ENCODE measurements at regions not wholly inside any gene's neighbourhood (a gene's known extent, or its start where the extent isn't known, plus 50 kb on each side); places are given as distances from the start of the nearest gene placed in this dataset.
A peak's percentile ranks its signal among the peaks of the same experiment; 100 is the strongest.
"Not testable (repeated sequence)": the region's sequence is repeated elsewhere in the genome, so short reads cannot be mapped to it uniquely, and the experiment has no call there.

GRCh38 chr7:32760755-32761154, 130.8 kb downstream of the KBTBD2 start:
- peaks cover 0 to 10% of the 10 kb centered on the region in 2 donors for H3K4me1 ChIP-seq (replicated peaks in 1 of 2)
- in situ Hi-C loops (cut with MboI; ENCODE audit: low pct_unique_long_range_greater_than_20kb in 2 of 9, low sequenced_read_pairs in 9 of 9, unreplicated experiment in 9 of 9): loop anchor here in 1 of 9 experiments (25.0 kb wide), 1 partner anchor 352 kb away; the partner anchor contains the start of gene RP9
- not testable (repeated sequence) for H3K4me3 ChIP-seq; H3K27ac ChIP-seq; ATAC-seq (replicated peaks in 6 of 8)
- WGBS, 10 experiments: 69 to 90% (median 80%) methylated on average over 2 to 3 of the region's 5 CpGs; no CpG with 5 or more reads in 7 of the 10 experiments

- in situ Hi-C loops (cut with MboI; ENCODE audit: low pct_unique_long_range_greater_than_20kb in 2 of 9, low sequenced_read_pairs in 9 of 9, unreplicated experiment in 9 of 9): loop anchor here in 1 of 9 experiments (25.0 kb wide), 1 partner anchor 352 kb away; the partner anchor contains the start of gene RP9
- not testable (repeated sequence) for H3K27ac ChIP-seq; H3K4me1 ChIP-seq (replicated peaks in 1 of 2); H3K4me3 ChIP-seq; ATAC-seq (replicated peaks in 6 of 8)
- 57 to 100% (median 83%) methylated on average over 1 to 3 of the region's 3 CpGs; no CpG with 5 or more reads in 5 of the 10 experiments for WGBS, 10 experiments
Observed at GRCh38 chr7:32759859-32760258, 131.7 kb downstream of the KBTBD2 start.

GRCh38 chr7:32753872-32754271, 137.7 kb downstream of the KBTBD2 start:
- in situ Hi-C loops (cut with MboI; ENCODE audit: low pct_unique_long_range_greater_than_20kb in 2 of 9, low sequenced_read_pairs in 9 of 9, unreplicated experiment in 9 of 9): loop anchor here in 1 of 9 experiments (25.0 kb wide), 1 partner anchor 358 kb away; the partner anchor contains the start of gene RP9
- not testable (repeated sequence) for H3K27ac ChIP-seq; ATAC-seq (replicated peaks in 6 of 8); H3K4me3 ChIP-seq; H3K4me1 ChIP-seq (replicated peaks in 1 of 2)
- no CpG with 5 or more reads among the region's 29 CpGs for WGBS, 10 experiments

GRCh38 chr7:32748337-32748736, 143.2 kb downstream of the KBTBD2 start:
- ATAC-seq (replicated peaks in 6 of 8); H3K4me3 ChIP-seq; H3K4me1 ChIP-seq (replicated peaks in 1 of 2); H3K27ac ChIP-seq; in situ Hi-C loops (cut with MboI; ENCODE audit: low pct_unique_long_range_greater_than_20kb in 2 of 9, low sequenced_read_pairs in 9 of 9, unreplicated experiment in 9 of 9): not testable (repeated sequence)
- 89 to 100% (median 100%) methylated on average over 1 of the region's 2 CpGs; no CpG with 5 or more reads in 5 of the 10 experiments for WGBS, 10 experiments

GRCh38 chr7:32747443-32748148, 144.0 kb downstream of the KBTBD2 start:
- ATAC-seq (replicated peaks in 6 of 8); H3K27ac ChIP-seq; H3K4me3 ChIP-seq; in situ Hi-C loops (cut with MboI; ENCODE audit: low pct_unique_long_range_greater_than_20kb in 2 of 9, low sequenced_read_pairs in 9 of 9, unreplicated experiment in 9 of 9); H3K4me1 ChIP-seq (replicated peaks in 1 of 2): not testable (repeated sequence)
- 81 to 100% (median 91%) methylated on average over 2 to 6 of the region's 6 CpGs; no CpG with 5 or more reads in 2 of the 10 experiments for WGBS, 10 experiments

GRCh38 chr7:32741853-32742476, 149.6 kb downstream of the KBTBD2 start:
- 40 to 100% (median 74%) methylated on average over 1 to 4 of the region's 4 CpGs for WGBS, 10 experiments

GRCh38 chr7:32739749-32740148, 151.8 kb downstream of the KBTBD2 start:
- peak in 3 of 8 experiments; percentile 33 to 56 (median 36) for ATAC-seq (replicated peaks in 6 of 8)
- no CpG with 5 or more reads among the region's 1 CpG for WGBS, 10 experiments
- in situ Hi-C loops (cut with MboI; ENCODE audit: low pct_unique_long_range_greater_than_20kb in 2 of 9, low sequenced_read_pairs in 9 of 9, unreplicated experiment in 9 of 9); H3K4me3 ChIP-seq; H3K4me1 ChIP-seq (replicated peaks in 1 of 2); H3K27ac ChIP-seq: not testable (repeated sequence)

More at GRCh38 chr7:32741853-32742476, 149.6 kb downstream of the KBTBD2 start:
- in situ Hi-C loops (cut with MboI; ENCODE audit: low pct_unique_long_range_greater_than_20kb in 2 of 9, low sequenced_read_pairs in 9 of 9, unreplicated experiment in 9 of 9); H3K4me3 ChIP-seq; H3K27ac ChIP-seq; H3K4me1 ChIP-seq (replicated peaks in 1 of 2): not testable (repeated sequence)
- peak in 1 of 8 experiments; percentile 23 for ATAC-seq (replicated peaks in 6 of 8)

- ATAC-seq (replicated peaks in 6 of 8); H3K27ac ChIP-seq; H3K4me3 ChIP-seq; in situ Hi-C loops (cut with MboI; ENCODE audit: low pct_unique_long_range_greater_than_20kb in 2 of 9, low sequenced_read_pairs in 9 of 9, unreplicated experiment in 9 of 9); H3K4me1 ChIP-seq (replicated peaks in 1 of 2): not testable (repeated sequence)
- WGBS, 10 experiments: 50% methylated on average over 1 of the region's 3 CpGs; no CpG with 5 or more reads in 9 of the 10 experiments
Observed at GRCh38 chr7:32738390-32738789, 153.2 kb downstream of the KBTBD2 start.

GRCh38 chr7:32732767-32733166, 158.8 kb downstream of the KBTBD2 start:
- H3K4me3 ChIP-seq; H3K4me1 ChIP-seq (replicated peaks in 1 of 2); H3K27ac ChIP-seq; in situ Hi-C loops (cut with MboI; ENCODE audit: low pct_unique_long_range_greater_than_20kb in 2 of 9, low sequenced_read_pairs in 9 of 9, unreplicated experiment in 9 of 9); ATAC-seq (replicated peaks in 6 of 8): not testable (repeated sequence)
- 90 to 92% (median 91%) methylated on average over 2 of the region's 4 CpGs; no CpG with 5 or more reads in 7 of the 10 experiments for WGBS, 10 experiments

GRCh38 chr7:32729335-32729675, 162.3 kb downstream of the KBTBD2 start:
- H3K4me1 ChIP-seq (replicated peaks in 1 of 2); ATAC-seq (replicated peaks in 6 of 8); H3K27ac ChIP-seq; in situ Hi-C loops (cut with MboI; ENCODE audit: low pct_unique_long_range_greater_than_20kb in 2 of 9, low sequenced_read_pairs in 9 of 9, unreplicated experiment in 9 of 9): not testable (repeated sequence)
- H3K4me3 ChIP-seq: peak overlapping the region; percentile 69 to 97 (median 84)
- WGBS, 10 experiments: 0% methylated on average over 1 of the region's 5 CpGs; no CpG with 5 or more reads in 8 of the 10 experiments

- Histone ChIP-seq H3K4me3 (peak overlapping the region; percentile 69 to 97 (median 84)), H3K27ac (peak overlapping the region; percentile 79 to 96)
- no CpG with 5 or more reads among the region's 111 CpGs for WGBS, 10 experiments
- ATAC-seq (replicated peaks in 6 of 8): peak; percentile 87 to 90 (median 89)
- in situ Hi-C loops (cut with MboI; ENCODE audit: low pct_unique_long_range_greater_than_20kb in 2 of 9, low sequenced_read_pairs in 9 of 9, unreplicated experiment in 9 of 9); H3K4me1 ChIP-seq (replicated peaks in 1 of 2): not testable (repeated sequence)
Observed at GRCh38 chr7:32728412-32729334, 162.9 kb downstream of the KBTBD2 start.

GRCh38 chr7:32727483-32728411, 163.8 kb downstream of the KBTBD2 start:
- H3K4me1 ChIP-seq (replicated peaks in 1 of 2); in situ Hi-C loops (cut with MboI; ENCODE audit: low pct_unique_long_range_greater_than_20kb in 2 of 9, low sequenced_read_pairs in 9 of 9, unreplicated experiment in 9 of 9): not testable (repeated sequence)
- WGBS, 10 experiments: 30 to 100% (median 74%) methylated on average over 2 to 3 of the region's 66 CpGs; no CpG with 5 or more reads in 6 of the 10 experiments
- Histone ChIP-seq H3K4me3 (peak overlapping the region; percentile 69 to 97 (median 84)), H3K27ac (peak overlapping the region; percentile 79 to 96)
- ATAC-seq (replicated peaks in 6 of 8): peak; percentile 61 to 73 (median 66)

Measured in motor neuron (in vitro differentiated cells).